ENCODE measurements at regions not wholly inside any gene's neighbourhood (a gene's known extent, or its start where the extent isn't known, plus 50 kb on each side); places are given as distances from the start of the nearest gene placed in this dataset.

DNA sequence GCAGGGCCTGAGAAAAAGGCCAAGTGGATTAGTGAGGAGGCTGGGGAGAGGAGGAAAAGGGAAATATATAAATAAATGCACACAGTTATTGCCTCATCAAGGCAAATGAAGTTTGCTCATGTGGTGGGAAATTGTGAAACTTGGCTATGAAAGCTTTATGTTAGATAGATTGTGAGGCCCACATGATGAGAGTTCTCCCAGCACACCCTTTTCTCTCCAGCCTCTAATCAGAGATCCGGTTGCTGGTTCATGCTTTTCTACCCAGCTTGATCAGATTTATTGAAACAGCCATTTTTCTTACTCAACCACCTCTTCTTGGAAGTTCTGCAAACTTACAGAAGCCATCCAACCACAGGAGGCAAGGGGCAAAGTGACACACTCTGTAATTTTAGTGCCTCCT is 125.8 kb upstream of the KLF4 start:
- no peak for TF ChIP-seq SUZ12 (IDR thresholded peaks at IDR 0.05; ENCODE audit: extremely low read depth, insufficient read depth, insufficient read length)
- TF ChIP-seq ZNF274 (IDR thresholded peaks at IDR 0.05; ENCODE audit: low read depth, low read length), result no peak
- no peak for TF ChIP-seq YY1 (IDR thresholded peaks at IDR 0.05; ENCODE audit: insufficient read depth, insufficient read length)
- no peak for DNase-seq (ENCODE audit: low read depth, low spot score)
- no peaks in the 10 kb centered on the region for H3K27me3 ChIP-seq (ENCODE audit: insufficient read depth, insufficient read length)

GRCh38 chr9:107614765-107615164 is 125.2 kb upstream of the KLF4 start:
- DNase-seq (ENCODE audit: low read depth, low spot score), result no peak
- no peak overlapping the region for H3K4me3 ChIP-seq (ENCODE audit: insufficient read length, low read depth)
- H3K36me3 ChIP-seq (ENCODE audit: insufficient read depth, insufficient read length, low read length), result no peaks in the 10 kb centered on the region
- H3K27me3 ChIP-seq (ENCODE audit: insufficient read depth, insufficient read length), result no peaks in the 10 kb centered on the region
- no peaks in the 10 kb centered on the region for H3K9me3 ChIP-seq (ENCODE audit: insufficient read depth, low read length)
- no peak overlapping the region for H3K9ac ChIP-seq (ENCODE audit: insufficient read length, low read depth)
- no peaks in the 10 kb centered on the region for H3K4me1 ChIP-seq (ENCODE audit: insufficient read depth, insufficient read length)
- TF ChIP-seq ZNF274 (IDR thresholded peaks at IDR 0.05; ENCODE audit: low read depth, low read length), result no peak
- no peak for TF ChIP-seq SUZ12 (IDR thresholded peaks at IDR 0.05; ENCODE audit: extremely low read depth, insufficient read depth, insufficient read length)
- TF ChIP-seq YY1 (IDR thresholded peaks at IDR 0.05; ENCODE audit: insufficient read depth, insufficient read length), result no peak

More for the DNA sequence above, 125.8 kb upstream of the KLF4 start:
- no peak overlapping the region for H3K4me3 ChIP-seq (ENCODE audit: insufficient read length, low read depth)
- no peaks in the 10 kb centered on the region for H3K4me1 ChIP-seq (ENCODE audit: insufficient read depth, insufficient read length)
- no peaks in the 10 kb centered on the region for H3K9me3 ChIP-seq (ENCODE audit: insufficient read depth, low read length)
- H3K9ac ChIP-seq (ENCODE audit: insufficient read length, low read depth), result no peak overlapping the region
- no peaks in the 10 kb centered on the region for H3K36me3 ChIP-seq (ENCODE audit: insufficient read depth, insufficient read length, low read length)

DNA sequence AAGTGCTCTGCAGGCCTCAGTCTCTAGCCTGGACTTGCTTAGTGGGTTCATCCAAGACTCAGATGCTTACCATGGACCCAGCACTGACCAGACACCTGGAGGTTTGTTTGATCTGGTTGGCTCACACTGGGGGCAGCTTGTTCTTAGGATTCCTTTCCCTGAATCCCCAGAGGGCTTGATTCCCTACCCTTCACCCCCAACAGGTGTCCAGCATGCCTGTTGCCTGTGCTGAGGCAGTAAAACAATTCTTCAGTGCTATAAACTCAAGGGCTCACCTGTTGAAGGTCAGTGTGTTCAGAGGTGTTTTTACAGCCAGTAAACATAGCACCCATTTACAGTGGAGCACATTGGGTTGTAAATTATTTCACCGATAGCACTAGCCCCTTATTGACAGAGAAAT is 123.8 kb upstream of the KLF4 start:
- TF ChIP-seq YY1 (IDR thresholded peaks at IDR 0.05; ENCODE audit: insufficient read depth, insufficient read length), result no peak
- TF ChIP-seq ZNF274 (IDR thresholded peaks at IDR 0.05; ENCODE audit: low read depth, low read length), result no peak
- TF ChIP-seq SUZ12 (IDR thresholded peaks at IDR 0.05; ENCODE audit: extremely low read depth, insufficient read depth, insufficient read length), result no peak
- Histone ChIP-seq H3K27me3 (ENCODE audit: insufficient read depth, insufficient read length) (no peaks in the 10 kb centered on the region), H3K36me3 (ENCODE audit: insufficient read depth, insufficient read length, low read length) (no peaks in the 10 kb centered on the region), H3K9me3 (ENCODE audit: insufficient read depth, low read length) (no peaks in the 10 kb centered on the region), H3K4me1 (ENCODE audit: insufficient read depth, insufficient read length) (no peaks in the 10 kb centered on the region), H3K4me3 (ENCODE audit: insufficient read length, low read depth) (no peak overlapping the region), H3K9ac (ENCODE audit: insufficient read length, low read depth) (no peak overlapping the region)
- DNase-seq (ENCODE audit: low read depth, low spot score), result no peak

DNA sequence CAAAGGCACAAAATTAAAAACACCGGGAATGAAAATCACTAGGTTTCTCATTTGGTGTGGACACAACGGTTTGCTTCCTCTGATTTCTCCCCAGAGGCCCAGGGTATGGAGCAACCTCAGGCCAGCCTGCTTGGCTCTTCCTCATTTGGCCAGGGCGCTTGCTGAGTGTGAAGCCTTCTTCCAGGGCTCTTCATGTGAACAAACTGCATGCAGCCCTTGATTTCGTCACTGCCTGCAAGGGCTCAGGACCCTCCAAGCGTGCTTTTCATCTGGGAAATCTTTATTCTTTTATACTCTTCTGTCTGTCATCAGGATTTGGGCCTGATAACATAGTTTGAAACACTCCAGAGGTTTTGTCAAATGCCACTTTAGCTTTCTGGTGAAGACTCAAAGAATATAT is 122.6 kb upstream of the KLF4 start:
- Histone ChIP-seq H3K36me3 (ENCODE audit: insufficient read depth, insufficient read length, low read length) (no peaks in the 10 kb centered on the region), H3K9me3 (ENCODE audit: insufficient read depth, low read length) (no peaks in the 10 kb centered on the region), H3K4me1 (ENCODE audit: insufficient read depth, insufficient read length) (no peaks in the 10 kb centered on the region), H3K9ac (ENCODE audit: insufficient read length, low read depth) (no peak overlapping the region), H3K27me3 (ENCODE audit: insufficient read depth, insufficient read length) (no peaks in the 10 kb centered on the region), H3K4me3 (ENCODE audit: insufficient read length, low read depth) (no peak overlapping the region)
- DNase-seq (ENCODE audit: low read depth, low spot score), result no peak
- TF ChIP-seq SUZ12 (IDR thresholded peaks at IDR 0.05; ENCODE audit: extremely low read depth, insufficient read depth, insufficient read length) (no peak), ZNF274 (IDR thresholded peaks at IDR 0.05; ENCODE audit: low read depth, low read length) (no peak), YY1 (IDR thresholded peaks at IDR 0.05; ENCODE audit: insufficient read depth, insufficient read length) (no peak)

GRCh38 chr9:107609547-107609946 is 120.0 kb upstream of the KLF4 start:
- no peak for DNase-seq (ENCODE audit: low read depth, low spot score)
- H3K4me3 ChIP-seq (ENCODE audit: insufficient read length, low read depth), result no peak overlapping the region
- H3K27me3 ChIP-seq (ENCODE audit: insufficient read depth, insufficient read length), result no peaks in the 10 kb centered on the region
- no peaks in the 10 kb centered on the region for H3K9me3 ChIP-seq (ENCODE audit: insufficient read depth, low read length)
- no peaks in the 10 kb centered on the region for H3K4me1 ChIP-seq (ENCODE audit: insufficient read depth, insufficient read length)
- no peaks in the 10 kb centered on the region for H3K36me3 ChIP-seq (ENCODE audit: insufficient read depth, insufficient read length, low read length)
- H3K9ac ChIP-seq (ENCODE audit: insufficient read length, low read depth), result no peak overlapping the region
- TF ChIP-seq SUZ12 (IDR thresholded peaks at IDR 0.05; ENCODE audit: extremely low read depth, insufficient read depth, insufficient read length), result no peak
- TF ChIP-seq YY1 (IDR thresholded peaks at IDR 0.05; ENCODE audit: insufficient read depth, insufficient read length), result no peak
- no peak for TF ChIP-seq ZNF274 (IDR thresholded peaks at IDR 0.05; ENCODE audit: low read depth, low read length)

- Histone ChIP-seq H3K27me3 (ENCODE audit: insufficient read depth, insufficient read length) (no peaks in the 10 kb centered on the region), H3K9ac (ENCODE audit: insufficient read length, low read depth) (no peak overlapping the region), H3K4me1 (ENCODE audit: insufficient read depth, insufficient read length) (no peaks in the 10 kb centered on the region), H3K36me3 (ENCODE audit: insufficient read depth, insufficient read length, low read length) (no peaks in the 10 kb centered on the region), H3K9me3 (ENCODE audit: insufficient read depth, low read length) (no peaks in the 10 kb centered on the region), H3K4me3 (ENCODE audit: insufficient read length, low read depth) (no peak overlapping the region)
- no peak for DNase-seq (ENCODE audit: low read depth, low spot score)
- TF ChIP-seq ZNF274 (IDR thresholded peaks at IDR 0.05; ENCODE audit: low read depth, low read length), result no peak
- TF ChIP-seq SUZ12 (IDR thresholded peaks at IDR 0.05; ENCODE audit: extremely low read depth, insufficient read depth, insufficient read length), result no peak
- TF ChIP-seq YY1 (IDR thresholded peaks at IDR 0.05; ENCODE audit: insufficient read depth, insufficient read length), result no peak
Observed at GRCh38 chr9:107606149-107606790, 116.7 kb upstream of the KLF4 start.

DNA sequence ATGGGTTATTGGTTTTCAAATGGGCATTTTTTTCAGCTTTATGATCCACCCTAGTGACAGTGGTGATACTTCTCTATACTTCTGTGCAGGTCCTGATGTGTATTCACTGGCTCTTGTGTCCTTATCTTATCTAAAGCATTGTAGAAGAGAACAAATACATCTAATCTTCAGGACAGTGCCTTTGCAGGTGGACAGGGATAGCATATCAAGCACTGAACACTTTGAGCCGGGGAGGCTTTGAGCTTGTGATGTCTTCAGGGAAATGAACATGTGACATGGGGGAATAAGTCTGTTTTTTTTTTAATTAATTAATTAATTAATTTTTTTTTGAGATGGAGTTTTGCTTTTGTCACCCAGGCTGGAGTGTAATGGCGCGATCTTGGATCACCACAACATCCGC is 115.5 kb upstream of the KLF4 start:
- DNase-seq (ENCODE audit: low read depth, low spot score), result no peak
- H3K9ac ChIP-seq (ENCODE audit: insufficient read length, low read depth), result no peak overlapping the region
- no peaks in the 10 kb centered on the region for H3K4me1 ChIP-seq (ENCODE audit: insufficient read depth, insufficient read length)
- no peak for TF ChIP-seq YY1 (IDR thresholded peaks at IDR 0.05; ENCODE audit: insufficient read depth, insufficient read length)
- no peak for TF ChIP-seq SUZ12 (IDR thresholded peaks at IDR 0.05; ENCODE audit: extremely low read depth, insufficient read depth, insufficient read length)
- no peak for TF ChIP-seq ZNF274 (IDR thresholded peaks at IDR 0.05; ENCODE audit: low read depth, low read length)
- H3K9me3 ChIP-seq (ENCODE audit: insufficient read depth, low read length), result no peaks in the 10 kb centered on the region
- H3K36me3 ChIP-seq (ENCODE audit: insufficient read depth, insufficient read length, low read length), result no peaks in the 10 kb centered on the region
- H3K27me3 ChIP-seq (ENCODE audit: insufficient read depth, insufficient read length), result no peaks in the 10 kb centered on the region
- H3K4me3 ChIP-seq (ENCODE audit: insufficient read length, low read depth), result no peak overlapping the region

Measured in NT2/D1 (cell line).